Progenitor cell of endocrine pancreas (in vitro differentiated cells): ENCODE measurements at regions not wholly inside any gene's neighbourhood (a gene's known extent, or its start where the extent isn't known, plus 50 kb on each side); places are given as distances from the start of the nearest gene placed in this dataset. TPM values are rescaled to one million over a fixed set of nuclear protein-coding genes. Genes with fewer than 3 reads are reported as not detected.
"Not testable (repeated sequence)": the region's sequence is repeated elsewhere in the genome, so short reads cannot be mapped to it uniquely, and the experiment has no call there.

Experiments used
- DNase-seq: peaks from one replicate; pipeline ENCODE4 v3.0.0; 2021; ENCODE audit warnings: low spot score; ENCODE audit not compliant: unreplicated experiment
- H3K27ac Mint-ChIP-seq: 2 replicates; pipeline ENCODE4 v1.8.0; 2021; ENCODE audit warnings: mild to moderate bottlenecking, moderate library complexity, mixed read lengths
- H3K27me3 Mint-ChIP-seq: 2 replicates; pipeline ENCODE4 v1.8.0; 2021; ENCODE audit warnings: mixed read lengths
- H3K36me3 Mint-ChIP-seq: 2 replicates; pipeline ENCODE4 v1.8.0; 2022; ENCODE audit warnings: mixed read lengths; ENCODE audit not compliant: insufficient read depth
- H3K4me1 Mint-ChIP-seq: 2 replicates; pipeline ENCODE4 v1.8.0; 2021; ENCODE audit warnings: low read depth, mixed read lengths
- H3K4me3 Mint-ChIP-seq: 2 replicates; pipeline ENCODE4 v1.8.0; 2021; ENCODE audit warnings: low read depth, mild to moderate bottlenecking, moderate library complexity, mixed read lengths
- H3K9me3 Mint-ChIP-seq: 2 replicates; pipeline ENCODE4 v1.8.0; 2021; ENCODE audit warnings: low read depth, mixed read lengths
- microRNA-seq: library from miRNA; unstranded; fragments of <30 nt; microRNA quantifications from one replicate; pipeline ENCODE4 v1.1.0, GENCODE V29; 2020; ENCODE audit warnings: borderline number of aligned reads; ENCODE audit not compliant: unreplicated experiment

DNA sequence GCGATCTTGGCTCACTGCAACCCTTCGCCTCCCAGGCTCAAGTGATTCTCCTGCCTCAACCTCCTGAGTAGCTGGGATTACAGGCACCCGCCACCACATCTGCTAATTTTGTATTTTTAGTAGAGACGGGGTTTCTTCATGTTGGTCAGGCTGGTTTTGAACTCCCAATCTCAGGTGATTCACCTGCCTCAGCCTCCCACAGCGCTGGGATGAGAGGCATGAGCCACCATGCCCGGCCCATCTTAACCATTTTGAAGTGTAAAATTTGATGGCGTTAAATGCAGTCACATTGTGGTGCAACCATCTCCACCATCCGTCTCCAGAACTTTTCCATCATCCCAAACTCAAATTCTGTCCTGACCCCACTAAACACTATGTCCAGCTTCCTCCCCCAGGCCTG, 61.8 kb upstream of the METTL9 start:
- DNase-seq, H3K9me3 Mint-ChIP-seq, H3K36me3 Mint-ChIP-seq, H3K4me1 Mint-ChIP-seq, H3K4me3 Mint-ChIP-seq, H3K27ac Mint-ChIP-seq, H3K27me3 Mint-ChIP-seq: not testable (repeated sequence)

DNA sequence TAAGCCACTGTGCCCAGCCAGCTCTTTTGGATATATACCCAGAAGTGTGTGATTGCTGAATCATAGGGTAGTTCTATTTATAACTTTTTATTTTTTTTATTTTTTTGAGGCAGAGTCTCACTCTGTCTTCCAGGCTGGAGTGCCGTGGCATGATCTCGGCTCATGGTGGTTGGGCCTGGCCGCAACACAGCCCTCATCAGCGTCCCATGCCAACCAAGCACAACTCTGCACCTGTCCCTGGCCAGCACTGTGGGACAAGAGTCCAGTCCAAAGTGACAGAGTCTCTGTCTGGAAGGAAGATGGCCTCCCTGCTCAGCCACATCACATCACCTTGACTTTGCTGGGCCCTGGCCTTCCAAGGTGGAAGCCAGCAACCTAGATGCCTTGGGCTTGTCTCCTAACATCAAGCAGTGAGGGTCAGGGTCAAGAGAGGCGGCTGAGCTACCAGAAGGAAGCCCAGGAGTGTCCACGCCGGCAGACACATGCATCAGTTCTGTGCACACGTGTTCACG, 60.2 kb upstream of the METTL9 start:
- DNase-seq, H3K27ac Mint-ChIP-seq, H3K27me3 Mint-ChIP-seq, H3K36me3 Mint-ChIP-seq, H3K9me3 Mint-ChIP-seq, H3K4me3 Mint-ChIP-seq, H3K4me1 Mint-ChIP-seq: not testable (repeated sequence)

DNA sequence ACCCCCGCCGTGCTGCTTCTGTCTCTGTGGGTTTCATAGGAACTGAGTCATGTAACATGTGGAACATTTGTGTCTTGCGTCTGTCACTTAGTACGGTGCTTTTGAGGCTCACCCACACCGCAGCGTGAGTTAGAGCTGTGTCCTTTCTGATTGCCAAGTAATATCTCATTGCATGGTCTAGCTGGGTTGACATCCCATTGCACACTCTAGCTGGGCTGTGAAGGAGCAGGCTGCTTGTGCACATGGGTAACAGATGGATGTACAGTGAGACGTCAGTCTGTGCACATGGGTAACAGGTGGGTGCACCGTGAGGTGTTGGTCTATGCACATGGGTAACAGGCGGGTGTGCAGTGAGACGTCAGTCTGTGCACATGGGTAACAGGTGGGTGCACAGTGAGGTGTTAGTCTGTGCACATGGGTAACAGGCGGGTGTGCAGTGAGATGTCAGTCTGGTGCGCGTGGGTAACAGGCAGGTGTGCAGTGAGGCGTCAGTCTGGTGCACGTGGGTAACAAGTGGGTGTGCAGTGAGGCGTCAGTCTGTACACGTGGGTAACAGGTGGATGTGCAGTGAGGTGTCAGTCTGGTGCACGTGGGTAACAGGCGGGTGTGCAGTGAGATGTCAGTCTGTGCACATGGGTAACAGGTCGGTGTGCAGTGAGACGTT, 58.5 kb upstream of the METTL9 start:
- H3K4me1 Mint-ChIP-seq, H3K27ac Mint-ChIP-seq, H3K4me3 Mint-ChIP-seq, H3K27me3 Mint-ChIP-seq, H3K36me3 Mint-ChIP-seq, DNase-seq, H3K9me3 Mint-ChIP-seq: not testable (repeated sequence)

DNA sequence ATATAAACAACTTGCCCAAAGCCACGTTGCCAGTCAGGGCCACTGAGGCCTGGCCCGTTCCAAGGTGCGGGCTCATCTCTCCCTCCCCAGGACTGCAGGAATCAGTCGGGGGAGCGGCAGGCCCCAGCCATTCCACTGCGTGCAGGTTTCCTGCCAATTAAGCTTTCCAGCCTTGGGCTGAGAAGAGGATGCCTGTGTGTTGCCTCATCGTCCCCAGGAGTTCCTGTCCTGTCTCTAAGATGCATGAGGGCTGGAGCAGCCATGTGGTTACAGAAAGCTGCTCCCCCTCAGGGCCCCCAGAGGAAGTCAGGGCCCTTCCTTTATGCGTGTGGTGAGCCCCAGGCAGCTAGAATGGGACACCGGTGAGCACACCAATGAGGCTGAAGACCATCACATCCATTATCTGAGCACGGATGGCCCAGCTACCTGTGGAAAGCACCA, 57.7 kb upstream of the METTL9 start:
- H3K27ac Mint-ChIP-seq, H3K27me3 Mint-ChIP-seq, H3K9me3 Mint-ChIP-seq, H3K4me3 Mint-ChIP-seq, H3K4me1 Mint-ChIP-seq, DNase-seq, H3K36me3 Mint-ChIP-seq: not testable (repeated sequence)

DNA sequence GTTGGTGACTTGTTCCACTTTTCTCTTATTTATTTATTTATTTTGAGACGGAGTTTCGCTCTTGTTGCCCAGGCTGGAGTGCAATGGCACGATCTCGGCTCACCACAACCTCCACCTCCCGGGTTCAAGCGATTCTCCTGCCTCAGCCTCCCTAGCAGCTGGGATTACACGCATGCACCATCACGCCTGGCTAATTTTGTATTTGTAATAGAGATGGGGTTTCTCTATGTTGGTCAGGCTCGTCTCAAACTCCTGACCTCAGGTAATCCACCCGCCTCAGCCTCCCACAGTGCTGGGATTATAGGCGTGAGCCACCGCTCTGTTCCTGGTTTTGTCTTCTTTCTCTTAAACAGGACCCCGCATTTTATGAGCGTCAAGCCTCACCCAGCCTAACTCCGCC, 57.3 kb upstream of the METTL9 start:
- H3K9me3 Mint-ChIP-seq, H3K4me1 Mint-ChIP-seq, H3K27me3 Mint-ChIP-seq, H3K4me3 Mint-ChIP-seq, DNase-seq, H3K27ac Mint-ChIP-seq, H3K36me3 Mint-ChIP-seq: not testable (repeated sequence)

DNA sequence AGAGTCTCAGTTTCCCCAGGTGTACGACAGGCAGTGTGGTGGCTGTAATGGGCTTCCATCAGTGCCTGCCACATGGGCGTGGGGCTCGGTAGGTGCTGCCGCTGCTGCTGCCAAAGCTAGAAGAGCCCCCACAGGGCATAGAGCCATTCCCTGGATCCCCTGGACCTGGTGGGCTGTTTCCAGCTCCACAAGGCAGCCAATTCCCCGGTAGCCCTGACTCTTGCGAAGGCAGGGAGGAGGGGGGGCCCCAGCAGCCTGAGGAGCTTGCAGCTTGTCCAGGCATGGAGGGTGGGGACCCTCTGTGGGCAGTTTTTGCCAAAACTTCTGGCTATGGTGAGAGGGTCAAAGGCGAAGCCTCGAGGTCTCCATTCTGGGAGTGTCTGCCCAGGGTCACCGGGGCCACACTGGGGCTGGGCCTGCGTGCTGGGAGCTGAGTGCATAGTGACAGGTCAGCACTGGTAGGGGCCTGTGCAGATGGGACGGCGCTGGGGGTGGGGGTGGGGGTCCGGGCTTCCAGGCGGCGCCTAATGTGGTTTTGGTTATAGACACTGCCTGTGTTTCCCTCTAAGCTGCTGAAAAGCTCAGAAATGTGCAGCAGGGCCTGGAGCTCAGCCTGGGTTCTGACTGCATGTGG, 56.8 kb upstream of the METTL9 start:
- not testable (repeated sequence) for H3K9me3 Mint-ChIP-seq, H3K36me3 Mint-ChIP-seq, H3K4me1 Mint-ChIP-seq, H3K27ac Mint-ChIP-seq, DNase-seq, H3K27me3 Mint-ChIP-seq, H3K4me3 Mint-ChIP-seq

DNA sequence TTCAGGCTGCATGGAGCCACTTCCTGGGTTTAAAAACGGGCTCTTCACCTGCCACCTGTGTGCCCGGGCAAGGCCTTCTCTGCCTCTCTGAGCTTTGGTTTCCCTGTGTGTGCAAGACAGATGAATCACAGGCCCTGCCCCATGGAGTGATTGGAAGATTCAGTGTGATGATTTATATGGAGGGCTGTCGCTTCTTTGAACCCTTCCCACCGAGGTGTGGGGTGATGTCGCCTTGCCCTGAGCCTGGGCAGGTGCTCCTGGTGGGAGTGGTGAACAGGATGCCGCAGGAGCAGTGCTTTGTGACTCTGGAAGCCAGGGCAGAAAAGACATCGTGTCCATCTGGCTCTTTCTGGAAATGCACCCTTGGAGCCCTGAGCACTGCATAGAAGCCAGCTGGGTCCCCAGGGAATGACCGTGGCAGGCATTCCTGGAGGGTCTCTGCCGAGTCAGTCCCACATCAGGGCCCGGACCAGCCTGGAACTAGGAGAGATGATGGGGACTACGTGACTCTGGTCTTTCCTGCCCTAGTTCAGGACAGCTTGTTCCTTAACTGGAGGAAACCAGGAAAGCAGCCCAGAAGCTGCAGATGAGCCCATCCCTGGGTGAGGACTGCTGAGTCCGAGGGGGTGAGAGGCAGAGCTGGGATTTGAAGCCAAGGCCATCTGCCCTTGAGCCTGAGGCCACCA, 56.1 kb upstream of the METTL9 start:
- not testable (repeated sequence) for H3K27ac Mint-ChIP-seq, H3K4me3 Mint-ChIP-seq, H3K36me3 Mint-ChIP-seq, H3K9me3 Mint-ChIP-seq, H3K4me1 Mint-ChIP-seq, DNase-seq, H3K27me3 Mint-ChIP-seq

DNA sequence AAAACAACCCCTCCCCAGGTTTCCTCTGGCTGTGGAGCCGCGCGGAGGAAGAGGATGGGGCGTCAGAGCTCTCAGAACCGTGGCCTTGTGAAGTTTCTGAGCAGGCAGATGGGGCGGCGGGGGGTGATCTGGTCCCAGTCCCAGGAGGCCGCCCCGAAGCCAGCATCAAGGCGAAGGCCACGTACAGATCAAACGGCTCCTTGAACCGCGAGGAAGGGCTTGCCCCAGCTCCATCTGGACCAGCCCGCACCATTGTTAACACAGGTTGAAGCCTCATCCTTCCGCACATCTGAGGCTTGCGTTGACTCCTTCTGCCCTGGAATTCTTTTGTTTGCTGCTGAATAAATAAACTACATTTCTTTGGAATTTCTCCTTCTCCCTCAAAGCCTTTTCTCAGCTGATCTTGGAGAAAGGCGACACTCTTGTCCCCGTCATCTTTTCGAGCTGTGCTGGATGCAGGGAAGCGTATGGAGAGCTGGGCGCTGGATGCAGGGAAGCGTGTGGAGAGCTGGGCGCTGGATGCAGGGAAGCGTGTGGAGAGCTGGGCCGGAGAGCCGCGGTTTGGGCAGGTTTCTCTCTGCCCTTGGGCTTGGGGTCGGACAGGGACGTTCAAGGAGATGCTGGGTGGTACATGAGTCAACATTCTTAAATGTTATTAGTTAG, 53.6 kb upstream of the METTL9 start:
- not testable (repeated sequence) for H3K27me3 Mint-ChIP-seq, H3K27ac Mint-ChIP-seq, H3K9me3 Mint-ChIP-seq, H3K4me3 Mint-ChIP-seq, H3K36me3 Mint-ChIP-seq, H3K4me1 Mint-ChIP-seq, DNase-seq

DNA sequence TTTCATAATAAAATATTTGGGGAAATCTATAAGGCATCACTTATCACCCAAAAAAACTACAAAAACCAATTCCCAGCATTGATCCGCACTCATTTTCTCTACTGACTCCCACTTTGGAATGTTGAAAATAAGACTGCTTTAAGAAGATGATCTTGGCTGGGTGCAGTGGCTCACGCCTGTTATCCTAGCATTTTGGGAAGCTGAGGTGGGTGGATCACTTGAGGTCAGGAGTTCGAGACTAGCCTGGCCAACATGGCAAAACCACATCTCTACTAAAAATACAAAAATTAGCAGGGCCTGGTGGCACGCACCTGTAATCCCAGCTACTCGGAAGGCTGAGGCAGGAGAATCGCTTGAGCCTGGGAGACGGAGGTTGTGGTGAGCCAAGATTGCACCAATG, 50.0 kb upstream of the METTL9 start:
- not testable (repeated sequence) for H3K27ac Mint-ChIP-seq

More for the DNA sequence above, 50.0 kb upstream of the METTL9 start:
- DNase-seq, H3K36me3 Mint-ChIP-seq, H3K9me3 Mint-ChIP-seq, H3K4me1 Mint-ChIP-seq, H3K4me3 Mint-ChIP-seq: not testable (repeated sequence)
- H3K27me3 Mint-ChIP-seq: peaks cover 12% of the 10 kb centered on the region

Small RNA genes lying in the stretch of these regions (microRNA-seq; reads per million reads assigned to microRNA genes)
- gene MIR3680-1: not detected
